ENCODE measurements at regions not wholly inside any gene's neighbourhood (a gene's known extent, or its start where the extent isn't known, plus 50 kb on each side); places are given as distances from the start of the nearest gene placed in this dataset.

DNA sequence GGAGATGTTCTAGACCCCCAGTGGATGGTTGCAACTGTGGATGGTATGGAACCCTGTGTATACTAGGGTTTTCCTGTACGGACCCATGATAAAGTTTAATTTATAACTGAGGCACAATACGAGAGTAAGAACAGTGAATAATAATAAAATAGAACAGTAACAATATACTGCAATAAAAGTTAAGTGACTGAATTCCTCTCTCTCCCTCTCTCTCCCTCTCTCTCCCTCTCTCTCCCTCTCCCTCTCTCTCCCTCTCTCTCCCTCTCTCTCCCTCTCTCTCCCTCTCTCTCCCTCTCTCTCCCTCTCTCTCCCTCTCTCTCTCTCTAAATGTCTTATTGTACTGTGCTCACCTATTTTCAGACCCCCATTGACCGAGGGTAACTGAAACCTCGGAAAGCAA, 291.0 kb downstream of the IRF8 start:
- TF ChIP-seq CTCF (IDR thresholded peaks at IDR 0.05; ENCODE audit: insufficient read depth, low read depth, low read length) (no peak), EZH2 (IDR thresholded peaks at IDR 0.05; ENCODE audit: insufficient read depth, low read length) (no peak)

Data from astrocyte (in vitro differentiated cells and primary cell).